GM18505 (cell line): ENCODE measurements at regions not wholly inside any gene's neighbourhood (a gene's known extent, or its start where the extent isn't known, plus 50 kb on each side); places are given as distances from the start of the nearest gene placed in this dataset.
"Not testable (repeated sequence)": the region's sequence is repeated elsewhere in the genome, so short reads cannot be mapped to it uniquely, and the experiment has no call there.

Experiments used
- ATAC-seq: cut with Tn5 transposase; IDR thresholded peaks from one replicate; pipeline ENCODE4 v1.9.1; 2021; ENCODE audit not compliant: unreplicated experiment
- POLR2A ChIP-seq: IDR thresholded peaks from 4 replicates; pipeline ENCODE4 v1.6.1; 2011; ENCODE audit warnings: borderline replicate concordance; ENCODE audit not compliant: insufficient read depth, insufficient read length; ENCODE audit errors: extremely low read depth

DNA sequence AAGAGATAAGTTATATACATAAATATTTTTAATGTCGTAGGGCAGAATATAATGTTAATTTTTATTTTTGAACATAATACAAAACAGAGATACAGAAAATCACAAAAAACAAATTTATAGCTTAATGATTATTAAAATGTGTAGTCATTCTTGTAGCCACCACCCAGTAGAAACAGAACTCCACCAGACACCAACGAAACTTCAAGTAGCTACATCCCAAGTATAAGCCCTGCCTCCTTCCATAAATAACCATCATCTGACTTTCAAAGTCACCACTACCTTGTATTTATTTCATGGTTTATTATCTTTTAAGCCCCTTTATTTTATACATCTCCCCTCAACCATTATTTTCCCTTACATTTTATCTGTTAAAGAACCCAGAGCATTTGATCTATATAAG is 111.9 kb upstream of the ZWINT start:
- no peak for ATAC-seq
- TF ChIP-seq POLR2A = no peak

DNA sequence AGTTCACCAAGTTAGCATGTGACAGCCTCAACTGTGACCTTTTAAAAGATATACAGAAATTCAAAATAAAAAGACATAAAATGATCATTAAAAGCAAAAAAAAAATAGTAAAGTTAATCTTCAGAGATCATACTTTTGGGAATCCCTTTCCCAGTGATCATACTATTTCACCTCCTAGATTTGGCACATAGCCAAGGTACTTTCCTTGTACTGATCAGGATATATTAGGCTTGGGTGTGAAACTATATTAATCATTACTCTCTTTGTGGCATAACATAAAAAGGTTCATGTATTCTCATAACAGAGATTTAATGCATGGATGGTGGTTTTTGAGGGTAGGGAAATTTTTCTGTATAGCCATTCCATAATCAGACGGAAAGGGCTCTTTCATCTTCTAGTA is 109.6 kb upstream of the ZWINT start:
- no peak for TF ChIP-seq POLR2A
- no peak for ATAC-seq

GRCh38 chr10:56469482-56469881 is 108.4 kb upstream of the ZWINT start:
- no peak for TF ChIP-seq POLR2A
- ATAC-seq = no peak

DNA sequence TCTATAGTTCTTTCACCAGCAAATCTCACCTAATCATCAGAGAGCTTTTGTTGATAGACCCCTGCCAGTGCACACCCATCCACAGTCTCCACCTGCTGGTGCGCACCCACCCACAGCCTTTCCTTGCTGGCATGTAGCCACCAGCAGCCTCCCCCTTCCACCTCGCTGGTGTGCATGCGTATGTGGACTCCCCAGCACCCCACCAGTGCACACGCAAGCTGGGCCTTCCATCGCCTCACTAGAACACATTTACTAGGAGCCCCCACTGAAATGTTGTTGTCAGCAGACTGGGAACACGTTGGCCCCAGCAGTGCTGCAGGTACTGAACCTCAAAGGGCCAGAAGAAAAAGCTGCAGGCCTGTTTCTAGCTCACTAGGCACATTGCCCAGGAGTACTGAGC is 104.9 kb upstream of the ZWINT start:
- TF ChIP-seq POLR2A = no peak

GRCh38 chr10:56449770-56450169 is 88.7 kb upstream of the ZWINT start:
- TF ChIP-seq POLR2A = no peak
- ATAC-seq = no peak

More for the DNA sequence above, 104.9 kb upstream of the ZWINT start:
- ATAC-seq = no peak

GRCh38 chr10:56447613-56448012 is 86.6 kb upstream of the ZWINT start:
- not testable (repeated sequence) for ATAC-seq

DNA sequence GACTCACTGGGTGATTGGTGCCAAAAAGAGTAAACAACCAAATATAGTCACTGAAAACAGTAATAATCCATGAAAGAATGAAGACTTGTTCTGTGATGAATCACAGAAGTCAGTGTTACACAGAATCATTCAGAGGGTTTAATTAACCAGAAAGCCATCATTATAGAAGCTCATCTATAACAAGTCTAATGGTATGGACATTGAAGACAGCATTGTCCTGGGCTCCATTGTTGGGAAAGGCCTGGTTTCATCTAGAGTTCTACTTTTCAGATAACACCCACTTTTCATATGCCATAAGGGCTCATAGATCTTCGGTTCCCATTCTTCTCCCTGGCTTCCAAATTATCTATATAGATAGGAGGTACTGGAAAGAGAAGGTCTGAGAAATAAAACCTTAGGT is 80.3 kb upstream of the ZWINT start:
- ATAC-seq = not testable (repeated sequence)
